HL-60 (cell line): ENCODE measurements at regions not wholly inside any gene's neighbourhood (a gene's known extent, or its start where the extent isn't known, plus 50 kb on each side); places are given as distances from the start of the nearest gene placed in this dataset.

Experiments used
- GABPA ChIP-seq: IDR thresholded peaks from 2 replicates; pipeline ENCODE4 v1.6.1; 2012; ENCODE audit warnings: low read depth
- POLR2AphosphoS5 ChIP-seq: IDR thresholded peaks from 2 replicates; pipeline ENCODE4 v1.6.1; 2012; ENCODE audit warnings: low read depth
- SPI1 ChIP-seq: IDR thresholded peaks from 2 replicates; pipeline ENCODE4 v1.6.1; 2012; ENCODE audit warnings: low read depth, mild to moderate bottlenecking, borderline replicate concordance
- TF ChIP-seq, protein P1 (sequence below): IDR thresholded peaks from one replicate; pipeline ENCODE4 v1.5.1; 2011; ENCODE audit warnings: low read length, control low read depth, inconsistent platforms; ENCODE audit not compliant: insufficient read depth
- TF ChIP-seq, protein P2 (sequence below): IDR thresholded peaks from 2 replicates; pipeline ENCODE4 v1.6.1; 2012; ENCODE audit warnings: low read depth; ENCODE audit not compliant: insufficient replicate concordance

DNA sequence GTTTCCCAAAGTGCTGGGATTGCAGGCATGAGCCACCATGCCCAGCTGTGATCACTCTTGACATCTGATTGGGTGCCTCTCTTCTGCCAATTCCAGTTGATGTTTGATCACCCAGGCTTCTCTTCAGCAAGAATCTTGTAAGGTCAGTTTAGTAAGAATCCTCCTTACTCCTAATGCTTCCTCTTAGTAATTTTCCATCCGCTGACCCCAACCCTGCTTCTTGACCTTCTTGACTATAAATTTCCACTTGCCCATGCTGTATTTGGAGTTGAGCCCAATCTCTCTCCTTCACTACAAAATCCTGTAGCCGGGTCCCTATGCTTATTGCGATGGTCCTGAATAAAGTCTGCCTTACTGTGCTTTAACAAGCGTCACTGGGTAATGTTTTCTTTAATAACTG is 75.4 kb downstream of the DDIT4L start:
- TF ChIP-seq, protein P1, sequence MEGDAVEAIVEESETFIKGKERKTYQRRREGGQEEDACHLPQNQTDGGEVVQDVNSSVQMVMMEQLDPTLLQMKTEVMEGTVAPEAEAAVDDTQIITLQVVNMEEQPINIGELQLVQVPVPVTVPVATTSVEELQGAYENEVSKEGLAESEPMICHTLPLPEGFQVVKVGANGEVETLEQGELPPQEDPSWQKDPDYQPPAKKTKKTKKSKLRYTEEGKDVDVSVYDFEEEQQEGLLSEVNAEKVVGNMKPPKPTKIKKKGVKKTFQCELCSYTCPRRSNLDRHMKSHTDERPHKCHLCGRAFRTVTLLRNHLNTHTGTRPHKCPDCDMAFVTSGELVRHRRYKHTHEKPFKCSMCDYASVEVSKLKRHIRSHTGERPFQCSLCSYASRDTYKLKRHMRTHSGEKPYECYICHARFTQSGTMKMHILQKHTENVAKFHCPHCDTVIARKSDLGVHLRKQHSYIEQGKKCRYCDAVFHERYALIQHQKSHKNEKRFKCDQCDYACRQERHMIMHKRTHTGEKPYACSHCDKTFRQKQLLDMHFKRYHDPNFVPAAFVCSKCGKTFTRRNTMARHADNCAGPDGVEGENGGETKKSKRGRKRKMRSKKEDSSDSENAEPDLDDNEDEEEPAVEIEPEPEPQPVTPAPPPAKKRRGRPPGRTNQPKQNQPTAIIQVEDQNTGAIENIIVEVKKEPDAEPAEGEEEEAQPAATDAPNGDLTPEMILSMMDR: no peak
- TF ChIP-seq GABPA: no peak
- TF ChIP-seq, protein P2, sequence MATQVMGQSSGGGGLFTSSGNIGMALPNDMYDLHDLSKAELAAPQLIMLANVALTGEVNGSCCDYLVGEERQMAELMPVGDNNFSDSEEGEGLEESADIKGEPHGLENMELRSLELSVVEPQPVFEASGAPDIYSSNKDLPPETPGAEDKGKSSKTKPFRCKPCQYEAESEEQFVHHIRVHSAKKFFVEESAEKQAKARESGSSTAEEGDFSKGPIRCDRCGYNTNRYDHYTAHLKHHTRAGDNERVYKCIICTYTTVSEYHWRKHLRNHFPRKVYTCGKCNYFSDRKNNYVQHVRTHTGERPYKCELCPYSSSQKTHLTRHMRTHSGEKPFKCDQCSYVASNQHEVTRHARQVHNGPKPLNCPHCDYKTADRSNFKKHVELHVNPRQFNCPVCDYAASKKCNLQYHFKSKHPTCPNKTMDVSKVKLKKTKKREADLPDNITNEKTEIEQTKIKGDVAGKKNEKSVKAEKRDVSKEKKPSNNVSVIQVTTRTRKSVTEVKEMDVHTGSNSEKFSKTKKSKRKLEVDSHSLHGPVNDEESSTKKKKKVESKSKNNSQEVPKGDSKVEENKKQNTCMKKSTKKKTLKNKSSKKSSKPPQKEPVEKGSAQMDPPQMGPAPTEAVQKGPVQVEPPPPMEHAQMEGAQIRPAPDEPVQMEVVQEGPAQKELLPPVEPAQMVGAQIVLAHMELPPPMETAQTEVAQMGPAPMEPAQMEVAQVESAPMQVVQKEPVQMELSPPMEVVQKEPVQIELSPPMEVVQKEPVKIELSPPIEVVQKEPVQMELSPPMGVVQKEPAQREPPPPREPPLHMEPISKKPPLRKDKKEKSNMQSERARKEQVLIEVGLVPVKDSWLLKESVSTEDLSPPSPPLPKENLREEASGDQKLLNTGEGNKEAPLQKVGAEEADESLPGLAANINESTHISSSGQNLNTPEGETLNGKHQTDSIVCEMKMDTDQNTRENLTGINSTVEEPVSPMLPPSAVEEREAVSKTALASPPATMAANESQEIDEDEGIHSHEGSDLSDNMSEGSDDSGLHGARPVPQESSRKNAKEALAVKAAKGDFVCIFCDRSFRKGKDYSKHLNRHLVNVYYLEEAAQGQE: no peak
- no peak for TF ChIP-seq POLR2AphosphoS5
- no peak for TF ChIP-seq SPI1
